DMS153 (cell line): ENCODE measurements at regions not wholly inside any gene's neighbourhood (a gene's known extent, or its start where the extent isn't known, plus 50 kb on each side); places are given as distances from the start of the nearest gene placed in this dataset.

ENCODE experiments used
- DNase-seq: peaks from one replicate; lab custom pipeline; 2025; lab: John Stamatoyannopoulos, UW

GRCh38 chr2:147061269-147061668 is 783.6 kb upstream of the ACVR2A start:
- no peak for DNase-seq

DNA sequence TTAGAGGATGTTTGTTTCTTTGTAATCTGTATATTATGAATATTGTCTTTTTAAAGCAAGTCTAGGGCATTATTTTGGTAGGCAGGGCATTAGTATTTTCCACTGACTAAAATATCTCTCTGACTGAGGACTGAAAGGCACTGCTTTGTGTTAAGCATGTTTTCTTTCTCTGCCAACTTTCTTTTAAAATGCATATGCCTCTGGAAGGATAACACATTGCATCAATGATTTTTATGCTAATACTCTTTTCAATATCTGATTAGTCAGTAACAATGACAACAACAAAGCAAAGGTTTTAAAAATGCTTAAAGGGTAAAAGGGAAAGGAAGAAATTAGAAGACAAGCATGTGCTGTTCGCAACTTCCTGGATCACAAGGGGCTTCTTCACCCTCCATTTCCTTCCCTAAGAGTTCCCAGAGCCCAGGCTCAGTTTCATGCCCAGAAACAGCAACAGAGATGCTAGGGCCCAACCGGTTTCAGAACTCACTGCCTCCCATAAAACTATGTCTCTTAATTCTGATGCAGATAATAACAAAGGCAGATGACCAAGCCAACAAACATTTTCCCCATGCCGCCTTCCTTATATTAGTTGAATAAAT is 786.8 kb upstream of the ACVR2A start:
- DNase-seq, result no peak

DNA sequence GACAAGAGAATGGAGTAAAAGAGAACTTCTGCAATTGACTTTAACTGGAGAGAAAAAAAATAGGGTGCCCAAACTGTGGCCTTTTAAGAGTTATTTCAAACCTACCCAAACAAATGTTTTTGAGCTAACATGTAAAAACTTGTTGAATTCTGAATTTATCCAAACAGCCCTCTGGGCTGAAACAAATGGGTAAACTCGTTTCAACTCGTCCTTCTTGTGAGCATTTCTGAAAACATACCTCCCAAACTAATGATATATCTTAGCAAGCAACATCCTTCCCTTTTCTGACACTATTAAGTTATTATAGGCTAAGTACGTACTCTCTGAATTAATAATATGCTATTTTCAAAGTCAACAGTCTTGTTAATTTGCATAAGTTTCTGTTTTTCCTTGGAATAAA is 793.0 kb upstream of the ACVR2A start:
- no peak for DNase-seq

- no peak for DNase-seq
Observed at GRCh38 chr2:147051248-147051647, 793.6 kb upstream of the ACVR2A start.

DNA sequence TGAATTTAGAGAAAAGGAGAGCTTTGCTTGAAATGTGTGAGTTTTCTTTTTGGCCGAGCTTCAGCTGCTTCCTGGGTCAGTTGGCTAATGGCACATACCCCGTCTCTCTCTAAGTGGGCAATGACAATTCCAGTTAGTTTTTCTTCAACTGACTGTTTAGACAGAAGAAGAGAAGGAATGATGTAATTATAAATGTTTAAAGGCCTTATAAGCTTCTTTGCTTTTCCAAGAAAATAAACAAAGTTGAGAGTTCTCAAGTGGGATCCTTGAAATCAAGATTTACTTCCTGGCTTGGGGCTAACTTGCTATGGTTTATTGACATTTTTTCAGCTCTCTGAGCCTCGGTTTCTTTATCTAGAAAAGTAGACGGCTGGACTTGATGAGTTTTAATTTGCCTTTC is 794.9 kb upstream of the ACVR2A start:
- no peak for DNase-seq

- no peak for DNase-seq
Observed at GRCh38 chr2:147046473-147046872, 798.4 kb upstream of the ACVR2A start.

GRCh38 chr2:147045113-147045512 is 799.7 kb upstream of the ACVR2A start:
- DNase-seq, result peak; percentile 27

DNA sequence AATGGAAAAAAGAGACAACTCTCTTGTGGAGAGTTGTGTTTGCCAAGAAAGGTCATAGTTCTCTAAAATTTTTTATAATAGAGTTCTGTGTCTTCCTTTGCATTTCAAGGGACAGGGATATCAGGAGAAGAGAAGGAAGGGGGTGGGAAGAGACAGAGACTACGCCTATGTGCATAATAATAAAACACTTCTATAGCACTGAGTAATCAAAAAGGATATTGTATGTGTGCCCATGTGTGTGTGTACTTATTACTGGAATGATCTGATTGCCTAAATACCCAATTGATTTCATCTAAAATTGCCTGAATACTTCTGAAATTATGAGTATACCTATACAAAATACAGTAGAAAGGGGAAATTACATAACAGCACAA is 803.7 kb upstream of the ACVR2A start:
- DNase-seq, result no peak

GRCh38 chr2:147040298-147041120 is 804.3 kb upstream of the ACVR2A start:
- DNase-seq, result no peak

GRCh38 chr2:147037048-147037447 is 807.8 kb upstream of the ACVR2A start:
- no peak for DNase-seq

GRCh38 chr2:147033044-147033443 is 811.8 kb upstream of the ACVR2A start:
- DNase-seq, result no peak

GRCh38 chr2:147031897-147032296 is 812.9 kb upstream of the ACVR2A start:
- no peak for DNase-seq

DNA sequence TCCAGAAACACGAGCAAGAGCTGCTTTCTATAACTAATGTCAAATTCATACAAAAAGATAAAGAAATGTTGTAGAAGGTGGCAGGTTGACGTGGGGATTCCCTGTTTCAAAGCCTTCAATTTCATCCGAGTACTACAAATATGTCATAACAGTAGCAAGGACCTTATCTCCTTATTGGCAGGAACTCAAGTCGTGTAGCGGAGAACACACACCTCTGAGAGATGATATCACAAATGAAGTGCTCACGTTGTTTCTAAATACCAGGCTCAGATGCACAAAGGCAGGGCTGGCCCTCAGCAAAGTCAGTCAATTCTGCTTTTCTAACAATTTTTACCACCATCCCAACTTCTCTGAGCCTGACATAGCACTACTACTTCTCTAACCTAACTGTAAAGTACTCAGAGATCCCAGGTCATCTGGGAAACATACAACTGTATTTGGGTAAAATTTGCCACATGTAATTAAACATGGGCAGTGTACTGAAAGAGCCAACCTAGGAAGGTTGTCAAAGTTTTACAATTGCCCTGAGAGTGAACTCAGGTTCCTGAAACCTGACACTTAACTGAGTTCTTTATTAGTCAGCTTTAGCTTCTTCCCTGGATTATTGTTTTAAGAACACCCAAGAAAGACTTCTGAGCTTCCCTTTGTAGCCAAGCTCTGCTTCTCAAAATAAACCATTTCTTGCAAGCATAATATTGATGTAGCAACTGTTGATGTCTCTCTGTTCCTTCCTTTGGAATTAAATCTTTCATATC is 813.7 kb upstream of the ACVR2A start:
- DNase-seq, result no peak

DNA sequence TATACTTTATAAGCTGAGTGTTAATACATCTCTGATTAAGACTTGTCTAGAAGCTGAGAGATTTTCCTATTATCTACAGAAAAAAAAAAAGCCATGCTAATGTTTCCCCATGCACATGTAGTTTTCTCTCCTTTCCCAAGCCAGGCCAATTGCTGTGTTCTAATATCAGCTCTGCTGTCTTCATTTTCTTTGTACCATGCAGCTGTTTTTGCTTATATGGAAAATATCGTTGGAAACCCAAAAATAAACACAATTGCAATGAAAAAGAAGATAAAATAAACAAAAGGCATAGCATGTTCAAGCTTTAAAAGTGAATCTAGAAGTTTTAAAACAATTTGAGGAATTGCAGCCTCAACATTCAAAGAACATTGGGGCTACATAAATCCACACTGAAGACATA is 817.4 kb upstream of the ACVR2A start:
- DNase-seq, result no peak

DNA sequence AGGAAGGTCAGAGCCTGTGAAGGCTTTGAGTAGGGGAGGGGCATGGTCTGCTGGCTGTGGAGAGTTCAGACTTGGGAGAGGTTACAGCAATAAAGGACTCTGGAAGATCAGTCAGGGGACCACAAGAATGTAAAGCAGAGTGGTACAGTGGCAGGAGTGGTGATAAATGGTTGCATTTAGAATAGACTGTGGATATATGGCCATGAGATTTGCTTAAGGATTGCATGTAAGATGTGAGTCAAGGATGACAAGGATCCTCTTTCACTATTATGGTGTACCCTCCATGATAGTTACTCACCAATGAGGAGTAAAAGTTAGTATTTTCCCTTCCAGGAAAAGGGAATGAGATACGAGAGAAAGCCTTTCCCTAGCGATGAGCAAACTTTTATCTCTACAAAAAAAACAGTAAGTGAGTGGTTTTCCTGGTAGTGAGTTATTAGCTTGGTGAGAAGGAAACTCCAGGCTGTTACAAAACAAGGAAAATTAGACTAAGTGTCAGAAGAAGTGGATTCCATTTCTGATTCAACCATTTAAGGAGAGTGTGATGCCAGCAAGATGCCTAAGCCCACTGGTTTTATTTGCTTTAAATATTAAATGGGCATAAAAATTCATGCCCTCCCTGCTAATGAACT is 818.0 kb upstream of the ACVR2A start:
- no peak for DNase-seq

DNA sequence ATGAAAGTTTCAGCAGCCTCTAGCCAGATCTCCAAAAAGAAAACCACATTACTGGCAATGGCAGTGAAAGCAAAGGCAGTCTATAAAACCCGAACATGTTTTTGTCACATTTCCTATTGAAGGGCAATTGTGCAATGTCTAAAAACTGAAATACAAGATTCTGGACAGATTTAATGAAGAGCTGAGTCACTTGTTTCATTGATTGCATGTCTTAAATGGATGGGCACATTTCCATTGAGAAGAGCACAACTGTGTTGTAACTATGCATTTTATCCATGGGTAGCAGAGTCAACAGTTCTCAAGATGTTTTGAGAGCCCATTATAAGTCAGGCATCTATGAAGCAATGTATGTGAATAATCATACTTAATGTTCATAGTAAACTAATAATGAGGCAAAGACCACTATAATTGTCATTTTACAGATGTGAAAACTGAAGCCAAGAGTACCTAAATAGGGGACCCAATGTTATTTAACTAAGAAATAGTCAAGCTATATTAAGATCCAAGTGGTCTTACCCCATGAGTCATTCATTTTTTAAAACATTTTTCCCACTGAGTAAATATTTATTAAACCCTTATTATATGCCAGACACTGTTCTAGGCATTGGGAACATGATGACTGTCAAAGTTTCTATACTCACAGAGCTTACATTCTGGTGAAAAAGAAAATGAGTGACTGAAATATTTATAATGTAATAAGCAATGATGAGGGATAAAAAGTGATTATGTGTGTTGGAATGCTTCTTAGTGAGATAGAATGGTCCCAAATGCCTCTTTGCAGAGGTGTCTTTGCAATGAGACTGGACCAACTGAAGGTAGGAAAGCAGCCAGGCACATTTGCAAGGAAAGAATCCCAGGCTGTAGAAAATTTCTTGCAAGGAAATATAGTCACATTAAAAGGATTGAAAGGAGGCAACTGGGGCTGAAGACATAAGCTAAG is 818.9 kb upstream of the ACVR2A start:
- DNase-seq, result no peak

DNA sequence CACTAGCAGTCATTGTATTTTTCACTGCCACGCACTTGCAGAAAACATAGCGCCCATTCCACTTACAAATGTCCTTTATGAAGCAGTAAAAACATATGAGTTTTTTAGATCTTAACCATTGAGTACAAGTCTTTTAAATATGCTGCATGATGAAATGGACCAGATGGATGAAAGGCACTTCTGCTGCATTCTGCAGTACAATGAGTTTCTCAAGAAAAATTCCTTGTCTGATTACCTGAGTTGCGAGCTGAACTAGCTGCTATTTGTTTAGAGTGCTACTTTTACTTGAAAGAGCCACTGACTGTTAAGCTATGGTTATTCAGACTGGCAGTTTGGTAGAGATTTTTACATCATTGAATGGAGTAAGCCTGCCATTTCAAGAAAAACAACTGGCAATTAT is 825.5 kb upstream of the ACVR2A start:
- no peak for DNase-seq

DNA sequence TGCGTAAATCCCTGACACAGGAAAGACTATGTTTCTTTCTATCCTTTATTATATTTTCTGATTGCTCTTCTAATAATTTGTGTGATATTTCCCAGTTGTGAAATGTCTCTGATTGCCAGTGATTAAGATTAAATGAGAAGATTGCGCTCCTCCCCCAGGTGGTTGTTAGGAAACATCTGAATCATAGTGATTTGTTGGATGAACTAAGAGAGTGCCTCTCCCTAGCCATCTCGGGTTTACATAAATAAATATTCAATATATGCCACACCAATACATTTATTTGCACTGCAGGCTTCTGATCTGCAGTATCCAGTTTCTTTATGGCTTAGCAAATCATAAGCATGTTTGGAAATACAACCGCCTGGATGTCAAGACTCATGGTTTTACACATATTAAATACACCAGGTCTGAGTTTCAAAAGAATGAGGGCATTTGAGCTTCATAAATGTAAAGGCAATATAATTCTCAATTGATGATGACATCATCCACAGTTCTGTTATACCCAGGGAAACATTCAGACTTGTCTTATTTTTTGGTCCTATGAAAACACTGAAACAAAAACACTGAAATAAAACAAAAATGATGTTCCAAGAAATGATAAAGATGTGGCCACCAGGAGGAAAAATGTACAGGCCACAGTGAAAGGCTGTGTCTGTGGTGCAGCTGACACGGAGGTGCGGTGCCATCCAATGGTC is 826.7 kb upstream of the ACVR2A start:
- DNase-seq, result no peak

- DNase-seq, result no peak
Observed at GRCh38 chr2:147016181-147016580, 828.6 kb upstream of the ACVR2A start.

- DNase-seq, result no peak
Observed at GRCh38 chr2:147015591-147015990, 829.2 kb upstream of the ACVR2A start.
